Neural cell (in vitro differentiated cells): ENCODE measurements at regions not wholly inside any gene's neighbourhood (a gene's known extent, or its start where the extent isn't known, plus 50 kb on each side); places are given as distances from the start of the nearest gene placed in this dataset.

Experiments
- H2AFZ ChIP-seq: fragments of 200-600, 300-800 bp; sonication (generic), shearing (Covaris generic); 2 replicates; pipeline ENCODE4 v1.6.0; 2014; ENCODE audit warnings: low read depth, mild to moderate bottlenecking, antibody characterized with exemption, low read length, moderate library complexity
- H3F3A ChIP-seq: fragments of 200-600 bp; shearing (Covaris generic); 2 replicates; pipeline ENCODE4 v1.6.1; 2016; ENCODE audit warnings: mild to moderate bottlenecking, moderate library complexity, mixed read lengths, antibody characterized with exemption, low read length; ENCODE audit not compliant: insufficient read depth, poor library complexity, severe bottlenecking
- H3K27ac ChIP-seq: fragments of 200-600, 300-800 bp; sonication (generic), shearing (Covaris generic); 2 replicates; pipeline ENCODE4 v1.5.1; 2014; ENCODE audit warnings: mild to moderate bottlenecking, low read length, moderate library complexity
- H3K27me3 ChIP-seq: fragments of 300-800, 200-600 bp; sonication (generic), shearing (Covaris generic); 2 replicates; pipeline ENCODE4 v1.6.0; 2014; ENCODE audit warnings: mild to moderate bottlenecking, low read depth, low read length, moderate library complexity; ENCODE audit not compliant: insufficient read depth
- H3K36me3 ChIP-seq: fragments of 300-800, 200-600 bp; sonication (generic), shearing (Covaris generic); 2 replicates; pipeline ENCODE4 v1.5.1; 2014; ENCODE audit warnings: mild to moderate bottlenecking, antibody characterized with exemption, low read length, moderate library complexity; ENCODE audit not compliant: insufficient read depth
- H3K4me2 ChIP-seq: fragments of 300-800, 200-600 bp; sonication (generic), shearing (Covaris generic); 2 replicates; pipeline ENCODE4 v1.6.0; 2014; ENCODE audit warnings: mild to moderate bottlenecking, low read length
- H3K4me3 ChIP-seq: fragments of 300-800, 200-600 bp; sonication (generic), shearing (Covaris generic); 2 replicates; pipeline ENCODE4 v1.5.1; 2014; ENCODE audit warnings: mild to moderate bottlenecking, low read length, moderate library complexity
- H3K79me2 ChIP-seq: fragments of 200-600 bp; shearing (Covaris generic); replicated peaks from 2 replicates; pipeline ENCODE4 v1.6.0; 2014; ENCODE audit warnings: mild to moderate bottlenecking, low read length, moderate library complexity; ENCODE audit not compliant: insufficient read depth
- H3K9ac ChIP-seq: fragments of 300-800, 200-600 bp; sonication (generic), shearing (Covaris generic); 2 replicates; pipeline ENCODE4 v1.6.1; 2016; ENCODE audit warnings: mild to moderate bottlenecking, low read length, mixed read lengths
- H3K9me2 ChIP-seq: fragments of 200-600 bp; shearing (Covaris generic); 2 replicates; pipeline ENCODE4 v1.6.1; 2016; ENCODE audit warnings: mild to moderate bottlenecking, low read length, mixed read lengths; ENCODE audit not compliant: insufficient read depth
- H3K9me3 ChIP-seq: fragments of 200-600, 300-800 bp; sonication (generic), shearing (Covaris generic); 2 replicates; pipeline ENCODE4 v1.6.1; 2016; ENCODE audit warnings: mild to moderate bottlenecking, mixed run types, low read length, moderate library complexity, mixed read lengths
- H4K20me1 ChIP-seq: fragments of 200-600 bp; shearing (Covaris generic); 2 replicates; pipeline ENCODE4 v1.6.1; 2016; ENCODE audit warnings: mild to moderate bottlenecking, mixed run types; ENCODE audit not compliant: insufficient read depth
- CTCF ChIP-seq: fragments of 450-650 bp; IDR thresholded peaks from 2 replicates; pipeline ENCODE4 v1.5.1; 2014; ENCODE audit warnings: antibody characterized with exemption, mild to moderate bottlenecking, moderate library complexity; ENCODE audit not compliant: poor library complexity, severe bottlenecking
- EP300 ChIP-seq: fragments of 450-650 bp; conservative IDR thresholded peaks from 2 replicates; pipeline ENCODE4 v1.6.1; 2014; ENCODE audit warnings: antibody characterized with exemption, mild to moderate bottlenecking, moderate library complexity; ENCODE audit not compliant: poor library complexity, severe bottlenecking
- EZH2 ChIP-seq: fragments of 200-600, 300-800 bp; shearing (Covaris generic), sonication (generic); IDR thresholded peaks from 2 replicates; pipeline ENCODE4 v1.6.1; 2014; ENCODE audit warnings: antibody characterized with exemption, low read length, borderline replicate concordance, mild to moderate bottlenecking; ENCODE audit not compliant: insufficient read depth, poor library complexity, severe bottlenecking
- MXI1 ChIP-seq: fragments of 450-650 bp; conservative IDR thresholded peaks from 2 replicates; pipeline ENCODE4 v1.6.1; 2014; ENCODE audit warnings: antibody characterized with exemption, mild to moderate bottlenecking; ENCODE audit not compliant: poor library complexity, severe bottlenecking
- POLR2AphosphoS5 ChIP-seq: IDR thresholded peaks from 2 replicates; pipeline ENCODE4 v1.6.1; 2012
- RAD21 ChIP-seq: fragments of 450-650 bp; conservative IDR thresholded peaks from 2 replicates; pipeline ENCODE4 v1.6.1; 2014; ENCODE audit warnings: antibody characterized with exemption, mild to moderate bottlenecking, moderate library complexity
- REST ChIP-seq: IDR thresholded peaks from 2 replicates; pipeline ENCODE4 v1.6.1; 2012; ENCODE audit warnings: borderline replicate concordance
- SMC3 ChIP-seq: fragments of 450-650 bp; conservative IDR thresholded peaks from 2 replicates; pipeline ENCODE4 v1.6.1; 2014; ENCODE audit warnings: antibody characterized with exemption, mild to moderate bottlenecking, moderate library complexity; ENCODE audit not compliant: poor library complexity
- TAF1 ChIP-seq: IDR thresholded peaks from 2 replicates; pipeline ENCODE4 v1.6.1; 2012; ENCODE audit warnings: low read depth

GRCh38 chr11:32279672-32280071 is 155.7 kb downstream of the WT1 start:
- Histone ChIP-seq H3K27ac (no peak overlapping the region), H3K9me2 (no peaks in the 10 kb centered on the region), H3K4me2 (no peak overlapping the region), H3K27me3 (no peaks in the 10 kb centered on the region), H3F3A (no peaks in the 10 kb centered on the region), H4K20me1 (no peaks in the 10 kb centered on the region), H3K79me2 (no peaks in the 10 kb centered on the region), H2AFZ (no peak overlapping the region), H3K4me3 (no peak overlapping the region), H3K9me3 (no peaks in the 10 kb centered on the region), H3K36me3 (no peaks in the 10 kb centered on the region), H3K9ac (no peak overlapping the region)
- TF ChIP-seq REST (no peak), CTCF (no peak), RAD21 (no peak), SMC3 (no peak), POLR2AphosphoS5 (no peak), TAF1 (no peak), EZH2 (no peak), MXI1 (no peak), EP300 (no peak)

GRCh38 chr11:32280339-32280738 is 155.0 kb downstream of the WT1 start:
- Histone ChIP-seq H4K20me1 (no peaks in the 10 kb centered on the region), H3K9me3 (no peaks in the 10 kb centered on the region), H3K9me2 (no peaks in the 10 kb centered on the region), H3K4me3 (no peak overlapping the region), H3K36me3 (no peaks in the 10 kb centered on the region), H3F3A (no peaks in the 10 kb centered on the region), H3K4me2 (no peak overlapping the region), H3K79me2 (no peaks in the 10 kb centered on the region), H2AFZ (no peak overlapping the region), H3K27ac (no peak overlapping the region), H3K27me3 (no peaks in the 10 kb centered on the region), H3K9ac (no peak overlapping the region)
- TF ChIP-seq TAF1 = no peak
- TF ChIP-seq REST = no peak
- no peak for TF ChIP-seq SMC3
- TF ChIP-seq CTCF = no peak
- TF ChIP-seq EP300 = no peak
- no peak for TF ChIP-seq POLR2AphosphoS5
- TF ChIP-seq EZH2 = no peak
- no peak for TF ChIP-seq MXI1
- no peak for TF ChIP-seq RAD21
